Lower leg skin (tissue), 3 donors: ENCODE measurements at regions not wholly inside any gene's neighbourhood (a gene's known extent, or its start where the extent isn't known, plus 50 kb on each side); places are given as distances from the start of the nearest gene placed in this dataset.

Experiments used
- CTCF ChIP-seq, 3 donors: fragments of 450-650 bp; IDR thresholded peaks; one replicate each; pipeline ENCODE4 v1.5.1; 2016; ENCODE audit warnings: antibody characterized with exemption in 3 of 3, mild to moderate bottlenecking in 3 of 3, moderate library complexity in 2 of 3
- POLR2A ChIP-seq, 2 donors: fragments of 450-650 bp; IDR thresholded peaks; one replicate each; pipeline ENCODE4 v1.6.1; 2016 to 2017; ENCODE audit warnings: antibody characterized with exemption in 2 of 2, mild to moderate bottlenecking in 1 of 2, moderate library complexity in 1 of 2

DNA sequence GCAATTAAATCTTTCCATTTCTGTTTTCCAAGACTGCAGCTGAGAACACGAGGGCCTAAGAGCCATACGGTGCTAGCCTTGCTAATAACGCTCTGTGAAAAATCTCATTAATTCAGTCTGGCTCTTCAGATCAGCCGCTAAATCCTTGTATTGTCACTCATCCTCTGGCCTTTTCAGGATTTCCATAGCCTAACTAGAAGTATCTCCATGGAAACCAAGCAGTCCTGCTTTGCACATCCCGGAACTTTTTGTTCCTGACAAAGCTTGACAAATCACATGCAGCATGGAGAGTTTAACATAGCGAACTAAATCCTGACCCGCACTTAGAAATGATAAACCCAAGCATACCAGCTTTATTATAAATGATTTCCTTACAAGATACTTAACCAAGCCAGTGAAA lies 383.7 kb downstream of the CD83 start:
- TF ChIP-seq CTCF (IDR thresholded peaks at IDR 0.05): no peak
- TF ChIP-seq POLR2A (IDR thresholded peaks at IDR 0.05): no peak
